ENCODE measurements at regions not wholly inside any gene's neighbourhood (a gene's known extent, or its start where the extent isn't known, plus 50 kb on each side); places are given as distances from the start of the nearest gene placed in this dataset.

DNA sequence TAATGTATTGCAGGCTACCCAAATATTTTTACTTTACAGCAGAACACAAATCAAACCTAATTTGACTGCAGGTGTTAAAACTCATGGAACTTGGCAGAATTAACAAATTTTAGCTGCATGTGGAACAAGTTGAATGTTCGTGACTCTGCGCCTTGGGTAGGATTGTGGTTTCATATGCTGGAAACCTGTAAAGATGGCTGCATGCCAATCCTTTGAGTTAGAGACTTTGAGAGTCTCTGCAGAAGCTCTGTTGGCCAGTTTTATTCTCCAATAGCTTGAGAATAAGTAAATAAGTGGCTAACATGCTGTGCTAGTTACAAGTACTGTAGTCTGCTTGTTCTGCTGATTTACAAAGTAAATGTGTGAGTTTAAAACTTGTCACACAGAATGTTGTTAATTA lies 77.8 kb downstream of the PDE6H start:
- no peaks in the 10 kb centered on the region for H3K36me3 ChIP-seq (ENCODE audit: control insufficient read depth in 3 of 3, insufficient read depth in 2 of 3, low read depth in 1 of 3, low read length in 3 of 3)
- H3K9me3 ChIP-seq (ENCODE audit: control insufficient read depth in 2 of 2, insufficient read depth in 1 of 2, low read depth in 1 of 2, low read length in 1 of 2): no peaks in the 10 kb centered on the region
- FAIRE-seq: no peak
- H3K4me3 ChIP-seq (ENCODE audit: low read depth in 1 of 3, low read length in 3 of 3): no peak overlapping the region
- DNase-seq: no peak
- no peak overlapping the region for H3K27ac ChIP-seq (ENCODE audit: low read depth in 1 of 3, low read length in 2 of 3)
- H3K27me3 ChIP-seq (ENCODE audit: control insufficient read depth in 3 of 3, insufficient read depth in 3 of 3, low read length in 3 of 3): no peaks in the 10 kb centered on the region
- H3K4me1 ChIP-seq (ENCODE audit: control insufficient read depth in 3 of 3, insufficient read depth in 2 of 3, low read depth in 1 of 3, low read length in 2 of 3): no peaks in the 10 kb centered on the region
- 64 to 85% (median 72%) methylated on average over 2 of the region's 2 CpGs for WGBS, 3 donors

- Histone ChIP-seq H3K4me3 (ENCODE audit: low read depth in 1 of 3, low read length in 3 of 3) (no peak overlapping the region), H3K27me3 (ENCODE audit: control insufficient read depth in 3 of 3, insufficient read depth in 3 of 3, low read length in 3 of 3) (no peaks in the 10 kb centered on the region), H3K36me3 (ENCODE audit: control insufficient read depth in 3 of 3, insufficient read depth in 2 of 3, low read depth in 1 of 3, low read length in 3 of 3) (no peaks in the 10 kb centered on the region), H3K27ac (ENCODE audit: low read depth in 1 of 3, low read length in 2 of 3) (no peak overlapping the region), H3K9me3 (ENCODE audit: control insufficient read depth in 2 of 2, insufficient read depth in 1 of 2, low read depth in 1 of 2, low read length in 1 of 2) (no peaks in the 10 kb centered on the region), H3K4me1 (ENCODE audit: control insufficient read depth in 3 of 3, insufficient read depth in 2 of 3, low read depth in 1 of 3, low read length in 2 of 3) (no peaks in the 10 kb centered on the region)
- WGBS, 3 donors: 66 to 83% (median 67%) methylated on average over 2 of the region's 2 CpGs
- FAIRE-seq (no peak), DNase-seq (no peak)
Observed at GRCh38 chr12:15052691-15053090, 79.8 kb downstream of the PDE6H start.

- Histone ChIP-seq H3K9me3 (ENCODE audit: control insufficient read depth in 2 of 2, insufficient read depth in 1 of 2, low read depth in 1 of 2, low read length in 1 of 2) (no peaks in the 10 kb centered on the region), H3K36me3 (ENCODE audit: control insufficient read depth in 3 of 3, insufficient read depth in 2 of 3, low read depth in 1 of 3, low read length in 3 of 3) (no peaks in the 10 kb centered on the region), H3K4me3 (ENCODE audit: low read depth in 1 of 3, low read length in 3 of 3) (no peak overlapping the region), H3K27me3 (ENCODE audit: control insufficient read depth in 3 of 3, insufficient read depth in 3 of 3, low read length in 3 of 3) (no peaks in the 10 kb centered on the region), H3K4me1 (ENCODE audit: control insufficient read depth in 3 of 3, insufficient read depth in 2 of 3, low read depth in 1 of 3, low read length in 2 of 3) (no peaks in the 10 kb centered on the region), H3K27ac (ENCODE audit: low read depth in 1 of 3, low read length in 2 of 3) (no peak overlapping the region)
- FAIRE-seq: no peak
- no peak for DNase-seq
- WGBS, 3 donors: 28 to 67% (median 67%) methylated on average over 1 of the region's 1 CpG
Observed at GRCh38 chr12:15056218-15056617, 83.4 kb downstream of the PDE6H start.
